GM12878 (cell line): ENCODE measurements at regions not wholly inside any gene's neighbourhood (a gene's known extent, or its start where the extent isn't known, plus 50 kb on each side); places are given as distances from the start of the nearest gene placed in this dataset.

Experiments used
- BHLHE40 ChIP-seq, 2 experiments: fragments of 450-650 bp in 1 of 2; IDR thresholded peaks; 2 replicates each; pipeline ENCODE4 v1.6.1; 2011 to 2017; ENCODE audit warnings: low read depth in 2 of 2, borderline replicate concordance in 1 of 2, improper control_type of control experiment in 1 of 2, low read length in 1 of 2, mild to moderate bottlenecking in 1 of 2
- HDAC2 ChIP-seq: fragments of 200-600 bp; sonication (generic); IDR thresholded peaks from 2 replicates; pipeline ENCODE4 v1.6.1; 2017
- MEF2A ChIP-seq: IDR thresholded peaks from 2 replicates; pipeline ENCODE4 v1.6.1; 2011; ENCODE audit warnings: low read depth, mild to moderate bottlenecking, low read length, moderate library complexity; ENCODE audit not compliant: insufficient read depth
- SMC3 ChIP-seq: IDR thresholded peaks from 2 replicates; pipeline ENCODE4 v1.6.1; 2011; ENCODE audit warnings: low read length, improper control_type of control experiment, borderline replicate concordance
- TF ChIP-seq, protein P1 (sequence below): IDR thresholded peaks from 2 replicates; pipeline ENCODE4 v1.6.1; 2012; ENCODE audit warnings: mild to moderate bottlenecking, low read depth, low read length

DNA sequence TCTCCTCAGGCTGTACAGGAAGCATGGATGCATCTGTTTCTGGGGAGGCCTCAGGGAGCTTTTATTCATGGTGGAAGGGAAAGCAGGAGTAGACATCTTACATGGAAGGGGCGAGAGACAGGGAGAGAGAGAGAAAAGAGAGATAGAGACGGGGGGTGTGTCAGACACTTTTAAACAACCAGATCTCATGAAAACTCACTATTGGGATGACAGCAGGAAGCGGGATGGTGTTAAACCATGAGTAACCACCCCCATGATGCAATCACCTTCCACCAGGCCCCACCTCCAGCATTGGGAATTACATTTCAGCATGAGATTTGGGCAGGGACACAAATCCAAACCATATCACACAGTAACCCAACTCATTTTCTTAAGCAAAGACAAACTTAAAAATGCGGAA lies 110.0 kb upstream of the EEA1 start:
- no peak for TF ChIP-seq MEF2A
- no peak for TF ChIP-seq BHLHE40 (IDR thresholded peaks at IDR 0.05; ENCODE audit: borderline replicate concordance in 1 of 2, low read depth in 2 of 2, low read length in 1 of 2)
- no peak for TF ChIP-seq HDAC2
- TF ChIP-seq, protein P1, sequence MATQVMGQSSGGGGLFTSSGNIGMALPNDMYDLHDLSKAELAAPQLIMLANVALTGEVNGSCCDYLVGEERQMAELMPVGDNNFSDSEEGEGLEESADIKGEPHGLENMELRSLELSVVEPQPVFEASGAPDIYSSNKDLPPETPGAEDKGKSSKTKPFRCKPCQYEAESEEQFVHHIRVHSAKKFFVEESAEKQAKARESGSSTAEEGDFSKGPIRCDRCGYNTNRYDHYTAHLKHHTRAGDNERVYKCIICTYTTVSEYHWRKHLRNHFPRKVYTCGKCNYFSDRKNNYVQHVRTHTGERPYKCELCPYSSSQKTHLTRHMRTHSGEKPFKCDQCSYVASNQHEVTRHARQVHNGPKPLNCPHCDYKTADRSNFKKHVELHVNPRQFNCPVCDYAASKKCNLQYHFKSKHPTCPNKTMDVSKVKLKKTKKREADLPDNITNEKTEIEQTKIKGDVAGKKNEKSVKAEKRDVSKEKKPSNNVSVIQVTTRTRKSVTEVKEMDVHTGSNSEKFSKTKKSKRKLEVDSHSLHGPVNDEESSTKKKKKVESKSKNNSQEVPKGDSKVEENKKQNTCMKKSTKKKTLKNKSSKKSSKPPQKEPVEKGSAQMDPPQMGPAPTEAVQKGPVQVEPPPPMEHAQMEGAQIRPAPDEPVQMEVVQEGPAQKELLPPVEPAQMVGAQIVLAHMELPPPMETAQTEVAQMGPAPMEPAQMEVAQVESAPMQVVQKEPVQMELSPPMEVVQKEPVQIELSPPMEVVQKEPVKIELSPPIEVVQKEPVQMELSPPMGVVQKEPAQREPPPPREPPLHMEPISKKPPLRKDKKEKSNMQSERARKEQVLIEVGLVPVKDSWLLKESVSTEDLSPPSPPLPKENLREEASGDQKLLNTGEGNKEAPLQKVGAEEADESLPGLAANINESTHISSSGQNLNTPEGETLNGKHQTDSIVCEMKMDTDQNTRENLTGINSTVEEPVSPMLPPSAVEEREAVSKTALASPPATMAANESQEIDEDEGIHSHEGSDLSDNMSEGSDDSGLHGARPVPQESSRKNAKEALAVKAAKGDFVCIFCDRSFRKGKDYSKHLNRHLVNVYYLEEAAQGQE: no peak
- no peak for TF ChIP-seq SMC3
